ENCODE measurements at regions not wholly inside any gene's neighbourhood (a gene's known extent, or its start where the extent isn't known, plus 50 kb on each side); places are given as distances from the start of the nearest gene placed in this dataset.

GRCh38 chr12:24044941-24045703 lies 95.7 kb upstream of the SOX5 start:
- CTCF ChIA-PET: no interaction called here
- Histone ChIP-seq H3K9ac (ENCODE audit: low read length) (no peak overlapping the region), H3K9me2 (ENCODE audit: insufficient read depth) (no peaks in the 10 kb centered on the region), H3K4me3 (replicated peaks in 1 of 2; ENCODE audit: low read depth in 1 of 2, low read length in 2 of 2) (no peak overlapping the region), H2AFZ (ENCODE audit: low read depth, low read length, poor library complexity, severe bottlenecking) (no peak overlapping the region), H3K4me1 (ENCODE audit: control insufficient read depth in 1 of 2, insufficient read depth in 2 of 2, low read length in 2 of 2) (no peaks in the 10 kb centered on the region), H4K20me1 (ENCODE audit: insufficient read depth) (no peaks in the 10 kb centered on the region), H3K79me2 (ENCODE audit: insufficient read depth, low read length) (no peaks in the 10 kb centered on the region), H3K36me3 (ENCODE audit: control insufficient read depth in 1 of 2, insufficient read depth in 2 of 2, low read length in 2 of 2) (no peaks in the 10 kb centered on the region), H3K27ac (ENCODE audit: low read depth, low read length) (no peak overlapping the region), H3K4me2 (ENCODE audit: low read length) (no peak overlapping the region), H3K9me3 (ENCODE audit: control insufficient read depth in 1 of 2, insufficient read depth in 1 of 2, low read depth in 1 of 2, low read length in 2 of 2) (peaks cover 5 to 26% of the 10 kb centered on the region in 2 experiments), H3K27me3 (ENCODE audit: insufficient read depth, low read length) (no peaks in the 10 kb centered on the region)
- BruUV-seq (replicated peaks): no TSS peak
- no peak for ATAC-seq
- intact Hi-C loops (cut with micrococcal nuclease): no loop called here
- POLR2A ChIA-PET: no interaction called here
- DNase-seq (ENCODE audit: low read depth, low spot score): no peak
- TF ChIP-seq EZH2 (IDR thresholded peaks at IDR 0.05): no peak
- no peak for TF ChIP-seq ZFX (IDR thresholded peaks at IDR 0.05)
- no peak for TF ChIP-seq CTCF (IDR thresholded peaks at IDR 0.05 in 2 of 3, conservative IDR thresholded peaks at IDR 0.05 in 1 of 3; ENCODE audit: borderline replicate concordance in 1 of 3, insufficient read depth in 1 of 3, low read depth in 2 of 3, low read length in 2 of 3)
- RAD21 ChIA-PET (ENCODE audit: low non-redundant PET in 1 of 2, low total read pairs in 2 of 2, uncharacterized antibody in 2 of 2, unreplicated experiment in 2 of 2): no interaction called here

GRCh38 chr12:24042651-24043050 lies 93.2 kb upstream of the SOX5 start:
- no peaks in the 10 kb centered on the region for H4K20me1 ChIP-seq (ENCODE audit: insufficient read depth)
- H3K9me3 ChIP-seq (ENCODE audit: control insufficient read depth in 1 of 2, insufficient read depth in 1 of 2, low read depth in 1 of 2, low read length in 2 of 2): peaks cover 5 to 26% of the 10 kb centered on the region in 2 experiments; a peak in 3 of 4 replicates
- no peaks in the 10 kb centered on the region for H3K4me1 ChIP-seq (ENCODE audit: control insufficient read depth in 1 of 2, insufficient read depth in 2 of 2, low read length in 2 of 2)
- DNase-seq (ENCODE audit: low read depth, low spot score) (no peak), ATAC-seq (no peak)
- no peak overlapping the region for H3K4me3 ChIP-seq (replicated peaks in 1 of 2; ENCODE audit: low read depth in 1 of 2, low read length in 2 of 2)
- H2AFZ ChIP-seq (ENCODE audit: low read depth, low read length, poor library complexity, severe bottlenecking): no peak overlapping the region
- no peaks in the 10 kb centered on the region for H3K36me3 ChIP-seq (ENCODE audit: control insufficient read depth in 1 of 2, insufficient read depth in 2 of 2, low read length in 2 of 2)
- H3K4me2 ChIP-seq (ENCODE audit: low read length): no peak overlapping the region
- ChIA-PET CTCF (no interaction called here), POLR2A (no interaction called here), RAD21 (ENCODE audit: low non-redundant PET in 1 of 2, low total read pairs in 2 of 2, uncharacterized antibody in 2 of 2, unreplicated experiment in 2 of 2) (no interaction called here)
- no peaks in the 10 kb centered on the region for H3K79me2 ChIP-seq (ENCODE audit: insufficient read depth, low read length)
- no peak overlapping the region for H3K9ac ChIP-seq (ENCODE audit: low read length)
- H3K27me3 ChIP-seq (ENCODE audit: insufficient read depth, low read length): no peaks in the 10 kb centered on the region
- intact Hi-C loops (cut with micrococcal nuclease): no loop called here
- BruUV-seq (replicated peaks): no TSS peak
- TF ChIP-seq FOSL1 (IDR thresholded peaks at IDR 0.05; ENCODE audit: low read depth) (no peak), ELF1 (IDR thresholded peaks at IDR 0.05; ENCODE audit: borderline replicate concordance, low read depth) (no peak), REST (IDR thresholded peaks at IDR 0.05; ENCODE audit: low read depth) (no peak), POLR2A (IDR thresholded peaks at IDR 0.05; ENCODE audit: borderline replicate concordance, extremely low read depth, insufficient read depth, insufficient read length) (no peak), SIN3A (IDR thresholded peaks at IDR 0.05; ENCODE audit: low read depth) (no peak), EZH2phosphoT487 (IDR thresholded peaks at IDR 0.05; ENCODE audit: borderline replicate concordance) (no peak), CTCF (IDR thresholded peaks at IDR 0.05 in 2 of 3, conservative IDR thresholded peaks at IDR 0.05 in 1 of 3; ENCODE audit: borderline replicate concordance in 1 of 3, insufficient read depth in 1 of 3, low read depth in 2 of 3, low read length in 2 of 3) (no peak)
- H3K9me2 ChIP-seq (ENCODE audit: insufficient read depth): no peaks in the 10 kb centered on the region
- H3K27ac ChIP-seq (ENCODE audit: low read depth, low read length): no peak overlapping the region

All from HCT116 (cell line).